ENCODE measurements at regions not wholly inside any gene's neighbourhood (a gene's known extent, or its start where the extent isn't known, plus 50 kb on each side); places are given as distances from the start of the nearest gene placed in this dataset.

DNA sequence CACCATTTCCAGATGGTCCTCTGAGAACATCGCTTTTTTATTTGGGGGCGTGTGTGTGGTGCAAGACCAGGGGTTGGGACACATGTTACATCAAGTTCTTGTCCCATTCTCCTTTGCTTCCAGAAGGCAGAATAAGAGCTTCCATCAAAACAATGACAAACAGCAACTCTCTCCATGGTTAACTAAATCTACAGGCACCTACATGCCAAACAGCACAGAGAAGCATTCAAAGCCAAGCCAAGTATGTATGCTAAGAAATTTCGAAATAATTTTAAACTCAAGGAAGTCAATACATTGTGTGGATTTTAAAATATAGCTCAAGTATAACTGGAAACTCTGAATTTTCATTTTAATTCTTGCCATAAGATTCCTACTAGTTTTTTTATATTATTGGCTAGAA, 105.6 kb downstream of the SEC61B start:
- DNase-seq (ENCODE audit: low read depth), result no peak

DNA sequence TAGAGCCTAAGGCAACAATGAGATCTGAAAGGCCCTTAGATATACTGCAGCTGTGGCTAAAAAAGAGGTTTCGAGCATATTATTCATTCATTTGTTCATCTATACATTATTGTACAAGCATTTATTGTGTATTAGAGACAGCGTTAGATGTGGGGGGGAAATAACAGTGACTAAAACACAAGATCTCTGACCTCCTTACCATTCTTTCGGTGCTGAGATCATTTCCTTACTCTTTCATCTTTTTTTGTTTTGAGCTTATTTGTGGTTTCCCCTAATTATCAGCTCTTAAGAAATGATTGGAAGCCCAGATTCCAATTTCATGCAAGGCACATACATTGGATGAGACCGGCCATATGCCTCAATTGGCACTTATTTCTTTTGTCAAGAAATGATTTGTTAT, 113.2 kb downstream of the SEC61B start:
- no peak for DNase-seq (ENCODE audit: low read depth)

- DNase-seq (ENCODE audit: low read depth), result no peak
Observed at GRCh38 chr9:99336005-99336404, 113.9 kb downstream of the SEC61B start.

DNA sequence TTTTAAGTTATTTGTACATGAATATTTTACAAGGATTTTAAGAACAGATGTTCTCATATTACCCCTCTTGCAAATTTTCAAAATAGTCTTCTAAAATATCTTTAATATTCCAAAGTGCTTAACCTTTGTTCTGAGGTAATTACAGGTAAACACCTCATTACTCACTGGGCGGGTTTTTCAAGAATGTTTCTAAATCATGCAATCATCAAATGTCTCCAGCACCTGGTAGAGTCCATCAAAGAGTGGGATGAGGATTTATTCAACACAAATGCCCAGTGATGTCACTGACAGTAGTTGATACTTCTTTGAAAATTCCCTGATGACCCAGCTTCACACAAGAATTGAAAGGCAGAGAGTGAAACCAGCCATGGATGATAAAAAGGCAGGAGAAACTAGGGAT, 114.4 kb downstream of the SEC61B start:
- DNase-seq (ENCODE audit: low read depth), result no peak

DNA sequence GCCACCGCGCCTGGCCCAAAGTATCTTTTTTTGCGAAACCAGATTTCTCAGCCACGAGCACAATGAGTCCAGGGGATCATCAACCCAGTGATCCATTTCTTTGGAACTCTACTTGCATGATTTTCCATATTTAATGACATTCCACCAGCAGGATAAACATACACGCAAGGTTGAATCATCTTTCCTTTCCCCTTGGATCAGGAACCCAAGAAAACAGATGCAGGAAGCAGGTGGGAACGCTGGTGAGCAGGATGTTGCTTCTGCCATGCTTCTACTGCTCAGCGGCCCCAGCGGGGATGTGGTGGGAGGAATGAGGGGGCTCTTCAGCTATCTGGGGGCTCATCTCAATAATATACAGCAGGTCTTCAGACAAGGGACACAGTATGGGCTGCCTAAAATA, 118.2 kb downstream of the SEC61B start:
- peak; percentile 77 for DNase-seq (ENCODE audit: low read depth)

DNA sequence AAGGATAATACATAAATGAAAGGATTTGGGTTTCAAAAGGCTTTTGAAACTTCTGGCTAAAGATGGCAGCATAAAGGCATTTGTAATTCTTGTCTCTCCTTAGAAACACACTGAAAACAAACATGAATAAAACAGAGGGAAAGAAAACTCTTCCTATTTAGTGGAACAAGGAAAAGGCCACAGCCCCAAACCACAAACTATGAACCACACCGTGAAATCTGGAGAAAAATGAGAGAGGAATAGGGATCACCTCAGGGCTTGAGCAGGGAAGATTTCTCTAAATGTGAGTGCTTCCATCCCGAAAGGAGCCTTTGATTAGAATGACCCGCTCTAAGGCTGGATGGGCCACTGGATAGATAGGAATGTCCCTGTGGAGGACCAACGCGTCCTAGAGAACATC, 119.6 kb downstream of the SEC61B start:
- peak; percentile 38 for DNase-seq (ENCODE audit: low read depth)

- no peak for DNase-seq (ENCODE audit: low read depth)
Observed at GRCh38 chr9:99345451-99345850, 123.4 kb downstream of the SEC61B start.

- peak; percentile 92 for DNase-seq (ENCODE audit: low read depth)
Observed at GRCh38 chr9:99345942-99346341, 123.9 kb downstream of the SEC61B start.

GRCh38 chr9:99347568-99347967, 125.5 kb downstream of the SEC61B start:
- peak; percentile 70 for DNase-seq (ENCODE audit: low read depth)

DNA sequence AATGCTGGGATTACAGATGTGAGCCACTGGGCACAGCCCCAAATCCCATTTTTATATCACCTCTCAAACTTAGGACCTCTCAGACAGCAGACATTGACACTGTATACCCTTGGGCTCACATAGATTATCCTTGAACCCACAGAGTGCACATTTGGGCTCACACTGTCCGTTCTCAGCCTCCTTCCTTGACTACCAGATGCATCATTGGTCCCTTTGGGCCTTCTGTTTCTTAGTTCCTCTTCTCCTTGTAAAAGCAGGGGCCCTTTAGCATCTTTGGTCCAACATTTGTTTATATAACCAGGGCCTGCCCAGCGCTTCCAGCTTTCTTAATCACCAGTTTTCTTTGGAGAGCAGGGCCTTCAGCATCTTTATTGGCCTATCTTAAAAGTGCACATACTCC, 126.2 kb downstream of the SEC61B start:
- no peak for DNase-seq (ENCODE audit: low read depth)

DNA sequence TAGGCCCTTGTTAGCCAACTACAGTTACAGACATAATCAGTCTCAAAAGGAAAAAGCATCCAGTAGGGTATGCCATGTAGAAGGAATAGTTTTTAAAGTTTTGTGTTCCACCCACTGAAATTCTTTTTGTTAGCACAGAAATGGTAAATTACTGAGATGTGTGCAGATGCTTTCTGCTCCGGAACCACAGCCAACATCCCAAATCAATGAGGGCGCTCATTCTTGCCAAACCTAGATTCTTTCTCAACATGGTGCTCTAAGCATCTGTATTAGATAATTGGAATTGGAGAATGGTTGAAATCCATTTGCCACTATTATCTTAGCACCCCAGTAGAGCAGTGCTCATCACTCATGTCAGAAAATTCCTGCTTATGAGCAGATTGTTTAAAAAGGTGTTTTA, 127.8 kb downstream of the SEC61B start:
- no peak for DNase-seq (ENCODE audit: low read depth)

- no peak for DNase-seq (ENCODE audit: low read depth)
Observed at GRCh38 chr9:99350461-99350860, 128.4 kb downstream of the SEC61B start.

GRCh38 chr9:99351647-99352046, 129.6 kb downstream of the SEC61B start:
- DNase-seq (ENCODE audit: low read depth), result no peak

GRCh38 chr9:99352826-99353225, 130.7 kb downstream of the SEC61B start:
- peak; percentile 82 for DNase-seq (ENCODE audit: low read depth)

DNA sequence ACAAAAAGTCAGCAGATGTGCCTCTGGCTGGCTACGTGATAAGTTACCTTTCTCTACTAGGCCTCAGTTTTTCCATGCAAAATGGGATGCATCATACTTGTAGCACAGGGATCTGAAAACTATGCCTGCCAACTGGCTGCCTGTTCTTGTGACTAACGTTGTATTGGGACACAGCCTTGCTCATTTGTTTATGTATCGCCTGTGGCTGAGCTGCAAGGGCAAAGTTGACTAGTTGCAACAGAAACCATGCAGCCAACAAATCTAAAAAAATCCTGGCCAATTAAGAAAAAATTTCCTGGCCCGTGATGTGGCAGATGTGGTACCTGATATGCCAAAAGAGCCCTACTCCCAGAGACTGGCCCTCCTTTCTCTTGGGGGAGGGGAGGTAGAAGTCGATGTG, 131.3 kb downstream of the SEC61B start:
- DNase-seq (ENCODE audit: low read depth), result peak; percentile 99

- peak; percentile 59 for DNase-seq (ENCODE audit: low read depth)
Observed at GRCh38 chr9:99354104-99354503, 132.0 kb downstream of the SEC61B start.

GRCh38 chr9:99356512-99356971, 134.5 kb downstream of the SEC61B start:
- DNase-seq (ENCODE audit: low read depth), result peak; percentile 43

DNA sequence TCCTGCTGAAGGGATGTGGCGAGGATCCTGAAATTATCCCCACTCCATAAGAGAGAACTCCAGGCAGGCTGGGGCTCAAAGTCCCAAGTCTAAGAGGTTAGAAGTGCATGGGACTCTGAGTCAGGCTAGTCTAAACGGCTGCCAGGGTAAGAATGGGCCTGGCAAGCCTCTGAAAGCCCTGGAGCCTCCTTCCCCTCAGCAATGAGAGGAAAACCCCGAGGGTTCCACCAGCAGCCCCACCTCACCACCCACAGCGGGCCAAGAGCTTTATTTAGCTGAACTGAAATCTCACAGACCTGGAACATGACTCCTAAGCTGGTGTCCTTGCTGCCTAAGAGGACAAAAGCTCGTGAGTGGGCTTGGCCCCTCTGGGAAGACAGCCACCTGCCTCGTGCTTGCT, 135.5 kb downstream of the SEC61B start:
- DNase-seq (ENCODE audit: low read depth), result peak; percentile 56

- no peak for DNase-seq (ENCODE audit: low read depth)
Observed at GRCh38 chr9:99358668-99359067, 136.6 kb downstream of the SEC61B start.

GRCh38 chr9:99359336-99359735, 137.3 kb downstream of the SEC61B start:
- no peak for DNase-seq (ENCODE audit: low read depth)

DNA sequence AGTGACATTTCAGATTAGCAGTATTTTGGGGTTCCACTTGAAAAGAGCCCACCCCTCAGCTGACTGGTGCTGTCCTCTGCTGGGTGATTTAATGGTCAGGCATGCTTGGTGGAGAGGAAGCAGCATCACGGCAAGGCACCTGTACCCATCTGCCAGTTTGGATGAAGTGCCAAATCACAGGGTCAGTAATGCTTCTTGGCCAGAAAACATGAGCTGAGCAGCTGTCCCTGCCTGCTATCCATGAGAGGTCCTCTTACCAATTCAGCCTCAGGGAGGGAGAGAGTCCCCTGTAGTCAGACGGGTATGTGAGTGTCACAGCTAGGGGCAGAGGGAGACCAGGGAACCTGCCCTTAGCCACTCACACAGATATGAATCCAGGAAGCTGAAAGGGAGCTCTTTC, 137.9 kb downstream of the SEC61B start:
- DNase-seq (ENCODE audit: low read depth), result no peak

GRCh38 chr9:99361817-99362216, 139.7 kb downstream of the SEC61B start:
- no peak for DNase-seq (ENCODE audit: low read depth)

DNA sequence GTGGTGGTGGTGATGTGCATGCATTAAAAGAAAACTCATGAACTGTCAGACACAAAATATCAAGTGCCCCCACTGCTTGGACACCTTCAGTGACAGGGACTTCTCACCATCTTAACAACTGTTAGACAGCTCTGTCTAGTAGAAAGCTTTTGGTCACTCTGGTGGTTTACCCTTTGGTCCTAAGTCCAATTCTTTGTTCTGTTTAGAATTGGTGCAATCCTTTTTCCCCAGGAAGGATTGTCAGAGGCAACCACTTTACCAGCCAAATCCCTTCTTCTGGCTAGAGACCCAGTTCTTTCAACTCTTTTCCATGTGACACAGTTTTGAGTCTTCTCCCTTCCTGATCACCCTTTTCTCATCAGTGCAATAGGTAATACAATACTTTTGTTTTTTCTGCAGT, 140.2 kb downstream of the SEC61B start:
- DNase-seq (ENCODE audit: low read depth), result no peak

GRCh38 chr9:99363509-99363908, 141.4 kb downstream of the SEC61B start:
- DNase-seq (ENCODE audit: low read depth), result no peak
